GM19023 (cell line): ENCODE measurements at regions not wholly inside any gene's neighbourhood (a gene's known extent, or its start where the extent isn't known, plus 50 kb on each side); places are given as distances from the start of the nearest gene placed in this dataset.

Source experiments
- ATAC-seq: cut with Tn5 transposase; IDR thresholded peaks from one replicate; pipeline ENCODE4 v1.9.1; 2021; ENCODE audit warnings: mild to moderate bottlenecking, moderate library complexity; ENCODE audit not compliant: unreplicated experiment

DNA sequence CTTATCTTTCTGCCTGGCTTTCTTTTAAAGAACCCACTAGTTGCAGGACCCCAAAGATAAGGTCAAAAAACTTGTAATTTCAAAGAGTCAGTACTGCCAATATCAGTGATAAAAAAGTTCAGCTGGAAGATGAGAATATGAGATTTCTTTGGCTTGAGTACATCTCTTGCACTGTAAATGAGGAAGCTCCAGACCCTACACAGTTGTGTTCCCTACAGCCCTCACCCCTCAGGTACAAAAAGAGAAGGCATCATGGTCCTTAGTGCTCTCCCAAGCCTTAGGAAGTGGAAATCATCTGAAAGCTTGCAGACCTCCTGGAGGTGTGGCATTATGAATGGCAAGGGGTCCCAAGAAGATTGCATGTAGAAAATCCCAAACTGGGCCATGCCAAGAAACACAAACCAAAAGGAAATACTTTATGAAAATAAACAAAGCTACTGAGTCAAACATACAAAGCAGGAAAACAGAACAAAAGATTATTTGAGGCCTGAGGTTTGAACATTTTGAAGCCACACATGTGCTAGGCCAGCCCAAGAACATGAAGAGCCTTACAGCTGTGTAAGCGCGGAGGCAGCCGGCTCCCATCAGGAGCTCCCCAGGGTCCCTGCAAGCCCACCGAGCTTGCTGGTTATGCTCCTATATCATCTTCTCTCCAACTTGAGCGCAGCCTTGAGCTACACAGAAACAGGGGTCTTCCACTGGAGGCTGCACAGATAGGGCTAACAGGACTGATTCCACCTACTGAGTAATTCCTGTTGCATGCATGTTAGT is 217.0 kb downstream of the OSR1 start:
- no peak for ATAC-seq

DNA sequence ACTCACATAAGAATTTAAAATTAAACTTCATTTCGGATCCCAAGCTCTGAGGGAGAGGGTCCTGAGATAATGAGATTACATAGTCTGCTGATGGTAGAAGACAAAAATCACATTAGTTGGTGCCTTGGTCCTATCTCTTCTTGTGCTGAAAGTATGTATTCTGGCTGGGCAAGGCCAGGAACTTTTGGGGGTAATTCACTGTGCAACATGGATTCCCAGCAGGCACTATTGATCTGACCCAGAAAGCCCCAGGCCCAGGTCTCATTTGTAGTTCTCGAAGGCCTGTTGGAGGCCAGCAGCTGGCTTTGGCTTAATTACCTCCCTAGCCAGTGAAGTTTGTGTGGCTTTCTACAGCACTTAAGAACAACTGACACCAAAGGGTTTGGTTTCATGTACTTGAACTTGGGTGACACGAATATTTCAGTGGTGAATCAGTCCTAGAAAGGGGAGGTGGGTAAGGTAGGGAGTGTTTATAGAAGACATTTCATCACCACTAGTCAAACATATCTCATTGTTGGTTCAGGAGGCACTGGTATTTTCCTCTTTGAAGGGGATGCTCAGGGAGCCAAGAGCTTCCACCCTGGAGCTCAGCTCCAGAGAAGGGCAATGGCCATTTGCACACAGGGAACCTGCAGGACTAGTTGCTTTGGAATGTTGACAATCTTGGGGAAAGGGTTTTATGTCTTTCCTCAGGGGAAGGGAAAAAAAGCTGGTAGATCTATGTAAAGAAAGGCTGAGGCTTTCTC is 217.8 kb downstream of the OSR1 start:
- no peak for ATAC-seq

DNA sequence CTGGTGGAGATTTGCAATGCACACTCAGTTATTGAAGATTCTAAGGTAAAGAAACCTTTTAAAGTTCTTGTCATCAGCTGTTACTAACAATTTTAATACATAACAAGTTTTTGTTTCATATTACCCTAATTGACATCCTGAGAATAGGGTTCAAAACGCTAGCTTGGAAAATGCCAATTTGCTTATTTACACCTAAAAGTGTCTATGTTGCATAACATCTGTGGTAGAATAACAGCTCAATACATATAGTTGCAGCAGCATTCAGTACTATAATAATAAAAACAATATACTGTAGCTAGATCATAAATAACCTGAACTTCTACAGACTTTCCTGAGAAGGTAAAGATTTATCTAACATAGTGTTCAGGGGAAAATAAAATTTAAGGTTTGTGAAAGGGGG is 219.0 kb downstream of the OSR1 start:
- ATAC-seq, result no peak

DNA sequence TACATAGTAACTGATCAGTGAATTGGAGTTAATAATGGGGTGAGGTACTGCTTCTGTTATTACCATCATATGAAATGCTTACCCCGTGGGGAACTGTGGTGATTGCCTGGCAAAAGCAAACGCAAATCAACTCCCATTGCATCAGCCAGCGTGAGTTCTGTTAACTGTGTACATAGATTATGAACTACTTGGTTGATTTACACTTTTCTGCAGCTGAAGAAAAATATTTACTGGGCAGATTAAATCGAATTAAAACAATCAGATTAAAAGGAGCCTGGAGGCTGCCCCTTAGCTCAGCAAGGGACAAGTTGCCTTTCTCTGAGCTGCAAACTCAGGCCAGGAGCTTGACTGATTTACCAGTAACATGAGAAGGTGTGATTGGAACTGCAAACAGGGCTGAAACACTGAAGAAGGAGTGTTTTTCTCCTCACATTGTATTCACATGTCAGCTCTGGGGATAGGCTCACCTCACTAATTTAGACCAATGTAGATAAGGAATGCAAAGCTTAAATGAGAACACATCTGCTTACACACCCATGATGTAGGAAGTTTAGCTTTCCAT is 220.1 kb downstream of the OSR1 start:
- ATAC-seq, result no peak

DNA sequence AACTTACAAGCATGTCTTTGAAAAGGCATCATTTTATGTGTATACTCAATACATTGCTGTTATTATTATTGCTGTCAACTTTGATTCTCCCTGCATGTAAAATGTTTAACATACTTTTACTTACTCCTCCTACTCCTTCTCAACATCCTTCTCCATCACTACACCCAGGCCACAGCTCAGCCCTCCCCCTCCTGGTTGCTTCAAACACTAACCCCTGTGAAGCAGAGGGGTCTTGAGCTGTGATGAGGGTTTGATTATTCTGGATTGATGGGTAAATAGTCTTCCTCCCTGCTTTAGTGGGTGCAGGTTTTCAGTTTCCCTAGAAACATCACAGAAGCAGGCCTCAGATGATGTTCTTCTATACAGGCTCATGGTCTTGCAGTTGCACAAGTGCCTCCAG is 221.0 kb downstream of the OSR1 start:
- ATAC-seq, result no peak

DNA sequence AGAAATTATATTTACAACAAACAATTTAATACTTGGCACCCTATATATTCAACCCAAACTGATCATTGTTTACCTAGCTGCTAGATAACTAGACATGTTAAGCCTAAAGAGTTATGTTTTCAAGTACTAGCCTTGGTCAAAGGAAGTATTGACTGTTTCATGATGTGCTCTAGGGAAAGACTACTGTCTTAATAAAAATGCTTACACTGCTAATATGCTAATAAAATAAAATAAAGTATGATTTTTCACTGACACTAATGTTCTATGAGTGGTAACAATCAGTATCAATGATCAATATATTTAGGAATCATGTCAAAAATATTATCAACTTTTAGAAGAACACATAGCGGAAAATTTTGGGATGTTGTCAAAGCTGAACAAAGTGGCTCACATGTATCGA is 225.5 kb downstream of the OSR1 start:
- no peak for ATAC-seq

DNA sequence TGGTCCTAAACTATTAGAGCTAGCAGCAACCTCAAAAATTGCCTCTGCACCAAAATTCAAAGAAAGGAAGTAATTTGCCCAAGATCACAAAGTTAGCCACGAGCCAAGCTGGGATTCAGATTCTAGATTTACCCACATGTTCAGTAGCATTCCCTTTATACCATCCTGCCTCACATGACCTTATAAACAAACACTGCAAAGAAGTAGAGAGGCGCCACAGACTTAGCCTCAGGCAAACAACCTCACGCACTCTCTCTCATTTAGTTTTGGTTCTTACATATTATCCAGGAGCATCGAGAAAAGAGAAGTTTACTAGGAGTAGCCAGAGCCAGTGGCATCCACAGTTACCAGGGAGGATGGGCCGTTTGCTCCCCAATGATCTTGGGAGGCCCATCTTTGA is 226.6 kb downstream of the OSR1 start:
- ATAC-seq, result no peak

DNA sequence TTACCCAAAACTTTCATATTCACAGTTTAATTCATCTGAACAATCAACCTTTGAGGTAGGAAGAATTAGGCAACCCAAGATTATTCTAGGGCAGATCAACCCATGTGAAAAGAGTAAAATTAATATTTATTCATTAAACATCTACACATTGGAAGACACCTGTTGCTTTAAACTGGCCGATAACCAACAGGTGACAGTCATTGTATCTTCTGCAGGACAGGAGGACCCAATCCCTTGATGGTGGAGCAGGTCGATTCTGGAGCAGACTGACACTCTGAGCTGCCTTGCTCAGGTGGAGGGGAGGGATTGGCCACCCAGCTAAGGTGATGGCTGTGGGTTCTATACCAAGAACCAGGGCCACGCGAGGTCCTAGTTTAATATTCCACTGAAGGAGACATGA is 230.3 kb downstream of the OSR1 start:
- ATAC-seq, result no peak

DNA sequence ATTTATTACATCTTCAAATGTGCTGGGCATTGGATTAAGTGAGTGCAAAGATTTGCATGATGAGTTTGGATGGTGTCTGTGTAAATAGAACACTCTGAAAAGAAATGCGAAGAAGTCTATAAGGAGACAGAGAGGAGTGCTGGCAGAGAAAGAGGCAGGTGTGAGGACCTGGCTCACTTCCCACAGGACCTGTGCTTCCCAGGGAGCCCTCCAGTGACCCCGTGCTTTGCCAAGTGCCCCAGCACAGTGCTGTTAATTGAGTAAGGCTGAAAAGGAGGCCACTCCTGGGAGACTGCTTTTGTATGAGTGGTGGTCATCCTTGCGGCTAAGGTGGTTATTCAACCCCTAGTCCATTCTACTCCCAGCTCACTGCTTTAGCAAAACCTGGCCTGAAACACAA is 230.8 kb downstream of the OSR1 start:
- ATAC-seq, result no peak

DNA sequence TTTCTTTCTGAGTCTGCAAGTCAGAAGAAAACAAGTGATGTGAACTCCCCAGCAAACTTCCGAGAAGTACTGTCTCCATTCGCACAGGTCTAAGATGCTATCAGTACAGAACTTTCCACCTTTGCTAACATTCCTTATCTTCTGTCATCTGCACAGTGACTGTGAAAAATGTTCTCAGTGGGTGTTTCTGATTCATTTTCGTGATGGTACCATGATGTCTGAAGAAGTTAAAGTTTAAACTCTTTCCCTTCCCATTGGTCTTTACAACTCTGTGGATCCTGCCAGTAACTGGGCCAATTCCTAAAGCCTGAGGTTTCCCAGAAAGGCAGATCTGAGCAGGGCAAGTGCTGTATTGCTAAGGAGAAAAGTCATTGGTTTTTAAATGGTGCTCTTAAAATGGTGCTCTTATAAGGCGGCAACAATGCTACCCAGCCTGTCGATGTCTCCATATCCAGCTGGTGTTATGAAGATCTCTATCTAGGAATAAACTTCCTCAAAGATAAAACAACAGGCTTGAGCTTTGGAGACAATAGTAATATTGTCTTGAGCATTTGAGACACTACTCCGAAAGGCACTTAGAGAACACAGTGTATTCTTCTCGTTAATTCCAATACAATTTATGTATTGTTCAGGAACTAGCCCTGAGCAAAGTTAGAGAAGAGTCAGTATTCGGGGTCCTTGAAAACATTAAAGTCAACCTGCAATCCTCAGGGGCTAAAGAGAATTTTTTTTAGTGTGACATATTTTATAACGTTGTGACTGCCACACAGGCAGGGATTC is 232.3 kb downstream of the OSR1 start:
- ATAC-seq, result no peak

DNA sequence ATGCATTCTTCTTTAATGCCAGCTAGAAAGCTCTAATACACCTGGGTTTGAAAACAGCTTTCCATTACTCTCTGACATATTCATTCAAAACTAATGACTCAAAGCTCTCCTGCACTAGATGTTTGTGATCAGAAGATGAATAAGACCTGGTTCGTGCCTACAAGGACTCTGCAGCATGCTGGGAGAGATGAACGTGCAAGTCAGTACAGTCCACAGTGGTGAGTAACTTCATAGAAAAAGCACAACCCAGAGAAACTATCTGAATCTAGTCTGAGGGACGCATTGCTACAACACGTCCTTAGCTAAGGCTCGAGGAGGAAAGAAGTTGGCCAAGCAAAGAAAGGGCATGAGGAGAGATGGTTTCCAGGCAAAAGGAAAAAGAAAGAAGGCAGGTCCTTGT is 234.3 kb downstream of the OSR1 start:
- no peak for ATAC-seq

DNA sequence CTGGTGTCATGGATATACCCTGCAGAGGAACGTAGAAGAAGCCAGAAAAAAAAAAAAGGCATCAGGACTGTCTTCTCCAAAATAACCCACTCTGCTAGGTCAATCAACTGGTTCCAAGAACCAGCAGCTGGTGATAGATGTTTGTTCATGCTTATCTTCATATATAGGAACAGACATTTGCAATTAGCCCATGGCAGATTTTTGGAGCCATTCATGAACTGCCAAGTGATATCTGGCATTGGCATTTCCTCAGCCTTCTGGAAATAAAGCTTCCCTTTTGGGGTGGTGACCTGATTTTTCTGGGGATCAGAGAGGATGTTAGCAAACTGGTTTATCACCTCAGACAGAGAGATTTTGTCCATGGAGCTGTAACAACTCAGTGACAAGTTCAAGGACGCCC is 234.9 kb downstream of the OSR1 start:
- no peak for ATAC-seq

DNA sequence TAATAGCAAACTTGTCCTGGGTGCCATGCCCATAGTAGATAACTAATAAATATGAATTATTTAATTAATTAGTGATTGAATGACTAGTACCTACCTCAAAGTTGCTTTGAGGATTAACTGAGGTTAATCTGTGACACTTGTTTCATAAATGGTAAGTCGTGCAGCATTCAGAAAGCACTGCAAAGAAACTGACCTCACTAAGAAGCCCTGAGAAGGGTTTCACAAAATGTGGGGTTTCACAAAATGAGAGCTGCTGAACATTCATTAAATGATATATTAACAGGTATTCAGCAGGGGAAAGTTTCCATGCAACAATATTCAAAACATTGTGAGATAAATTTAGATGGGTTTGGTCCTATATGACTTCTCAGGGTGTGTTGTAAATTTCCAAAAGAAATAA is 236.2 kb downstream of the OSR1 start:
- ATAC-seq, result no peak

DNA sequence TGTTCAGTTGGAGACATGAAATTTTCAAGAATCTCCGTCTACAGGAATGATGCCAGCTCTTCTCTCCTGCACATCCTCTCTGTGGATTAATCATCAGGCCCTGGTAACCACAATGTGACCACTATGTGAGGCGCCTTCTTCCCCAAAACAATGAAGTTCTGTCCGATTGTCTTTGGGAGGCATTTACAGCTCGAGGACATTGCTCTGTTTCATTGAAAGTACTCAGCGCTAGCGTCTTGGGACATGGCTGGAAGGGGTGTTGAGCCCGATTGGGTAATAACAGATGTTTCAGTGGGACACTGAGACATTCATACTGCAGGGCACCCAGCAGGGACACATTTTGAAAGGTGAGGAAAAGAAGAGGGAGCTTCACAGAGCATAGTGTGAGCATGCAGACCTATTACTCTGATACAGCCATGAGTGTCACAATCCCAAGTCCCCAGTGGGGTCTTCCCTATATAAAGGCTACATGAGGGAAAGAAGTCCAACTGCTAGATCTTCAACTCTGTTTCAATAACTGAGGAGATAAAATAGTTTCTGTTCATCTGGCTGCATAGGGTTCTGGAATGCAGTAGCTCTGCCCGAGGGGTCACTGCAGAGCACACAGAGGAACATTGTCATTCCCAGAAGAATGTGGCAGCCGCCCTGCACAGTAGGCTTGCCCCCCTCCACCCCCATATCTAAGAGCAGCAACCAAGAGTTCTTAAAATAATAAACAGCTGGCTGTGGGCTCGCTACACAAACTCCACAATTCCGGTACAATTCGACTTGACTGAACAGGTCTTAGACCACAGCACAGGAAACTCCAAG is 237.3 kb downstream of the OSR1 start:
- no peak for ATAC-seq

DNA sequence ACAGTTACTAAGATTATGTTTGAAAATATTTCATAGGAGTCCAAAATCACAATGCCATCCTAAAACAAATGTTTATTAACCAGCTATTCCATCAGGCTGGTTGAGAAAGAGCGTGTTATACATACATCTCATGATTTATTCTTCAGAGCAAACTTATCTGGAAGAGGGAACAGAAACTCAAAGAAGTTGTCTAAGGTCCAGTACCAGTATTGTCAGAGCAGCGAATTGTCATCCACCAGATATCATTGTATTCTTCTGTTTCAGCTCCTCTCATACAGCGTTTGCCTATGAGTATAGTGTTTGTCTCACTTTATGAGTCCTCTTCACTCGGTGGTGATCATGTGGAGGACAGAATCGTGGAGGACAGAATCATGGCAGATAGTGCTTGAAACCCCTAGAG is 238.2 kb downstream of the OSR1 start:
- no peak for ATAC-seq

DNA sequence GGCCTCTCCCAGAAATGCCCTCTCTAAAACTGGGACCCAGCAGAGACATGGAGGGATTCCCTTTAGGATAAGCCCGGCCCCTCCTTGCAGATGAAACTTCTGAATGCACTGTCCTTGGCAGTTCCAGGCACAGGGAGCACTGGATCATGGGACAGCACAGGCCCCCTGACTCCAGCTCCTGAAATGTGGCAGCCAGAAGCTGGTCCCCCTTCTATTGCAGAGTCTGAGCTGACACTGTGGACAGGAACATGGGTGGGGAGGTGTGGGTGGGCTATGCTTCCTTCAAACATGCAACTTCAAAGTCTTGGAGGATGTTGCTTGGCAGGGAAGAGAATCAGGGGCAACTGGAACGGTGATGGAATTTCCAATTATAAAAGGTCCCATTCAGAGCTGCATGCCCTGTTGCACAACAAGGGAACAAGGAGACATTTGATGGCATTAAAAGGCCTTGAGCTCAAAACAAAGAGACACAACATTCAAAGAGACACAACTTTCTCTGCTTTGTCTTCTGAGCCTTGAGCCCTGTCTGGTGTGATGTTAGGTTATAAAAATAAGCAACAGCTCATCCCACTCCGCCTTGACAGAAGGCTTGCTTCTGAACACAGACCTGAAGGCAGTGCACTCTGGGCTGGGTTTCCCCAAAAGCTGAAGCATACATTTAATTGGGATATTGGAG is 239.0 kb downstream of the OSR1 start:
- ATAC-seq, result no peak

DNA sequence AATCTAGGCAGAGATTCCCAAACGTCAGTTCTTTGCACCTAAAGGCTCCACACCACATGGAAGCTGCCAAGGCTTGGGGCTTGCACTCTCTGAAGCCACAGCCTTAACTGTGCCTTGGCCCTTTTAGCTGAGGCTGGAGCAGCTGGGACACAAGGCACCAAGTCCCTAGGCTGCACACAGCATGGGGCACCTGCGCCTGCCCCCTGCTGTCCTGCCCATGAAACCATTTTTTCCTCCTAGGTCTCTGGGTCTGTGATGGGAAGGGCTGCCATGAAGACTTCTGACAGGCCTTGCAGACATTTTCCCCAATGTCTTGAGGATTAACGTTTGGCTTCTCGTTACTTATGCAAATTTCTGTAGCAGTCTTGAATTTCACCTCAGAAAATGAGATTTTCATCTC is 241.5 kb downstream of the OSR1 start:
- no peak for ATAC-seq

DNA sequence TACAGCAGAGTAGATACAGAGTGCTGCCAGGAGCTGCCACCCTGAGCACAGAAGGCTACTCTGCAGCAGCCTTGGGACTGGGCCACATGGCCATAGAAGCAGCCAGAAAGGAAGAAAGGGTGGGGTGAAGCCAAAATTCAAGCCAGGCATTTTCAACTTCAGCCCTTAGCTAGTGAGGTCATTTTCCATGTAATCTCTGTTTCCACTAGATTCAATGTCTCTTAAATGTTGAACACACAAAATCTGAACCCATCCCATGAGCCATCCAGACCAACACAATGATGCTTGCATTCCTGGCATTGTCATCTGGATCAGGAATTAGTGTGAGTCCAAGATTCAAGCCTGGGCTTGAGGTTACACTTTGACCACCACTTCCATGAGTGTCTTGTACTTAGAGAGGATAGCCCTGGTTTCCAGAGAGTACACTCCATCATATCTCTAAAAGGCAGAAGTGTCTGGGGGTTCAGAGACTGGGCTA is 243.6 kb downstream of the OSR1 start:
- ATAC-seq, result no peak

DNA sequence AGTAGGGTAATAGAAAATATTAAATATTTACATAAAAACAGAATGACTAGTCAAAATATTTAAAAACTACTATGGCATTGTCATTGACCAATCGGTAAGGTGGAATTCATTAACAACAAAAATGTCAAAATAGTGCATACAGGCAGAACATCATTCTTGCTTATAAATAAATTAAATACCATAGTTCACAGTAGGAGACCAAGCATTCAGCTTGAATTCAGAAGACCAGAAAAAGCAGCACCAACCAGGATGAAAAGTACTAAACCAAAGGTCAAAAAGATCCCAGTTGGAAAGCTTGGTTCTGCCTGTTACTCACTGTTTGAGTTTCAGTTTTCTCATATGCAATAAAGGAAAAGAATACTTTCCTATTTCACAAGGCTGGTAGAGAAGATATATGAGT is 244.3 kb downstream of the OSR1 start:
- no peak for ATAC-seq

DNA sequence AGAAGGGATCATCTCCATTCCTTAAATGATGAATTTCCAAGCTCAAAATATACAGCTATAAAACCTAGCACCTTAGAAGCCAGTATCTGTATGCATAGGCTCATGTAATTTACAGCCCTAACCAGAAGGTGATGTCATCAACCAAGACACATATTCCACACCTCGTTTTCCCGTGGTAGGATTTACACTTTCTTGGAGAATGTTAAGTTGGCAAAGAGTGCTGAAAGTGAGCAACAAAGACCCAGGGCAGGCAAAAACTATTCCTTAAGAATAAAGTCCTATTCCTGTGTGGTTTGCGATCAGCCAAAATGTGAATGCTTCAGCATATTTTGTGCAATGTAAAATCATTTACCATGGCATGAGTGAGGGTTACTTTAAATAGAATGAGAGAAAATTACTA is 247.1 kb downstream of the OSR1 start:
- no peak for ATAC-seq
